ENCODE measurements at regions not wholly inside any gene's neighbourhood (a gene's known extent, or its start where the extent isn't known, plus 50 kb on each side); places are given as distances from the start of the nearest gene placed in this dataset.

GRCh38 chr2:9108210-9108967 is 98.2 kb upstream of the ASAP2 start:
- peak overlapping the region; percentile 9 for H3K18ac ChIP-seq (ENCODE audit: low read length)
- H3K14ac ChIP-seq (ENCODE audit: low read length), result no peak overlapping the region
- no peak overlapping the region for H3K4me3 ChIP-seq (ENCODE audit: low read length in 2 of 2)
- H2BK120ac ChIP-seq (ENCODE audit: low read depth, low read length), result no peak overlapping the region
- no peak overlapping the region for H3K4ac ChIP-seq (ENCODE audit: low read length)
- H3K4me1 ChIP-seq (ENCODE audit: control insufficient read depth in 2 of 2, insufficient read depth in 1 of 2, low read depth in 1 of 2, low read length in 2 of 2), result peaks cover 0 to 4% of the 10 kb centered on the region in 2 donors
- H2BK15ac ChIP-seq (ENCODE audit: low read length), result no peak overlapping the region
- no CpG with 5 or more reads among the region's 11 CpGs for WGBS, 2 donors (ENCODE audit: extremely low coverage in 2 of 2, insufficient read length in 2 of 2, insufficient replicate concordance in 1 of 2)
- peak overlapping the region; percentile 67 for H3K9ac ChIP-seq (ENCODE audit: low read depth, low read length, poor library complexity)
- no peak overlapping the region for H4K8ac ChIP-seq (ENCODE audit: low read depth, low read length)
- no peak overlapping the region for H2BK12ac ChIP-seq (ENCODE audit: low read length)
- H3K4me2 ChIP-seq (ENCODE audit: insufficient read depth, low read length, poor library complexity, severe bottlenecking), result no peak overlapping the region
- H3K9me3 ChIP-seq (replicated peaks in 1 of 2; ENCODE audit: control insufficient read depth in 2 of 2, insufficient read depth in 1 of 2, low read depth in 1 of 2, low read length in 2 of 2), result no peaks in the 10 kb centered on the region
- peaks cover 0 to 19% (median 5%) of the 10 kb centered on the region in 3 experiments for H3K27me3 ChIP-seq (ENCODE audit: control insufficient read depth in 3 of 3, insufficient read depth in 3 of 3, low read depth in 1 of 3, low read length in 3 of 3)
- H3K79me1 ChIP-seq (ENCODE audit: low read depth, low read length), result peaks cover 3% of the 10 kb centered on the region
- no peak overlapping the region for H4K91ac ChIP-seq (ENCODE audit: low read depth, low read length, poor library complexity)
- H3K27ac ChIP-seq (replicated peaks; ENCODE audit: low read length), result no peak overlapping the region
- DNase-seq (ENCODE audit: low spot score), result no peak
- H3K23ac ChIP-seq (ENCODE audit: low read depth, low read length, poor library complexity), result no peak overlapping the region
- no peak overlapping the region for H2AFZ ChIP-seq (ENCODE audit: low read length)
- no peak overlapping the region for H2BK5ac ChIP-seq (ENCODE audit: low read length)
- peak overlapping the region; percentile 73 for H2AK5ac ChIP-seq (ENCODE audit: low read depth, low read length)
- no peaks in the 10 kb centered on the region for H3K36me3 ChIP-seq (replicated peaks in 1 of 2; ENCODE audit: control insufficient read depth in 2 of 2, insufficient read depth in 2 of 2, low read length in 2 of 2)

GRCh38 chr2:9107168-9108025 is 99.2 kb upstream of the ASAP2 start:
- Histone ChIP-seq H3K36me3 (replicated peaks in 1 of 2; ENCODE audit: control insufficient read depth in 2 of 2, insufficient read depth in 2 of 2, low read length in 2 of 2) (no peaks in the 10 kb centered on the region), H3K4me2 (ENCODE audit: insufficient read depth, low read length, poor library complexity, severe bottlenecking) (no peak overlapping the region), H2BK15ac (ENCODE audit: low read length) (no peak overlapping the region), H3K4me1 (ENCODE audit: control insufficient read depth in 2 of 2, insufficient read depth in 1 of 2, low read depth in 1 of 2, low read length in 2 of 2) (peaks cover 0 to 10% of the 10 kb centered on the region in 2 donors), H3K27me3 (ENCODE audit: control insufficient read depth in 3 of 3, insufficient read depth in 3 of 3, low read depth in 1 of 3, low read length in 3 of 3) (peaks cover 0 to 29% (median 9%) of the 10 kb centered on the region in 3 experiments), H4K8ac (ENCODE audit: low read depth, low read length) (no peak overlapping the region), H3K79me1 (ENCODE audit: low read depth, low read length) (peaks cover 3% of the 10 kb centered on the region), H2AK5ac (ENCODE audit: low read depth, low read length) (peak overlapping the region; percentile 73), H3K18ac (ENCODE audit: low read length) (peak overlapping the region; percentile 28), H4K91ac (ENCODE audit: low read depth, low read length, poor library complexity) (no peak overlapping the region), H2BK5ac (ENCODE audit: low read length) (no peak overlapping the region), H2BK12ac (ENCODE audit: low read length) (no peak overlapping the region), H3K4me3 (ENCODE audit: low read length in 2 of 2) (no peak overlapping the region), H3K14ac (ENCODE audit: low read length) (no peak overlapping the region), H2AFZ (ENCODE audit: low read length) (no peak overlapping the region), H3K23ac (ENCODE audit: low read depth, low read length, poor library complexity) (no peak overlapping the region), H3K9me3 (replicated peaks in 1 of 2; ENCODE audit: control insufficient read depth in 2 of 2, insufficient read depth in 1 of 2, low read depth in 1 of 2, low read length in 2 of 2) (no peaks in the 10 kb centered on the region), H3K27ac (replicated peaks; ENCODE audit: low read length) (no peak overlapping the region), H3K4ac (ENCODE audit: low read length) (no peak overlapping the region), H3K9ac (ENCODE audit: low read depth, low read length, poor library complexity) (peak overlapping the region; percentile 67), H2BK120ac (ENCODE audit: low read depth, low read length) (no peak overlapping the region)
- DNase-seq (ENCODE audit: low spot score), result no peak
- WGBS, 2 donors (ENCODE audit: extremely low coverage in 2 of 2, insufficient read length in 2 of 2, insufficient replicate concordance in 1 of 2), result no CpG with 5 or more reads among the region's 16 CpGs

GRCh38 chr2:9106338-9107167 is 100.1 kb upstream of the ASAP2 start:
- peaks cover 0 to 31% (median 9%) of the 10 kb centered on the region in 3 experiments for H3K27me3 ChIP-seq (ENCODE audit: control insufficient read depth in 3 of 3, insufficient read depth in 3 of 3, low read depth in 1 of 3, low read length in 3 of 3)
- no peak overlapping the region for H3K27ac ChIP-seq (replicated peaks; ENCODE audit: low read length)
- no peak overlapping the region for H3K14ac ChIP-seq (ENCODE audit: low read length)
- no peaks in the 10 kb centered on the region for H3K36me3 ChIP-seq (replicated peaks in 1 of 2; ENCODE audit: control insufficient read depth in 2 of 2, insufficient read depth in 2 of 2, low read length in 2 of 2)
- no peak overlapping the region for H3K4me2 ChIP-seq (ENCODE audit: insufficient read depth, low read length, poor library complexity, severe bottlenecking)
- H3K79me1 ChIP-seq (ENCODE audit: low read depth, low read length), result peaks cover 3% of the 10 kb centered on the region
- H3K4me3 ChIP-seq (ENCODE audit: low read length in 2 of 2), result no peak overlapping the region
- H2BK15ac ChIP-seq (ENCODE audit: low read length), result no peak overlapping the region
- H3K9ac ChIP-seq (ENCODE audit: low read depth, low read length, poor library complexity), result peak overlapping the region; percentile 32
- no peak overlapping the region for H2BK12ac ChIP-seq (ENCODE audit: low read length)
- H2AFZ ChIP-seq (ENCODE audit: low read length), result no peak overlapping the region
- H2BK120ac ChIP-seq (ENCODE audit: low read depth, low read length), result no peak overlapping the region
- no peak overlapping the region for H4K91ac ChIP-seq (ENCODE audit: low read depth, low read length, poor library complexity)
- peaks cover 0 to 8% of the 10 kb centered on the region in 2 donors for H3K4me1 ChIP-seq (ENCODE audit: control insufficient read depth in 2 of 2, insufficient read depth in 1 of 2, low read depth in 1 of 2, low read length in 2 of 2)
- H3K23ac ChIP-seq (ENCODE audit: low read depth, low read length, poor library complexity), result no peak overlapping the region
- WGBS, 2 donors (ENCODE audit: extremely low coverage in 2 of 2, insufficient read length in 2 of 2, insufficient replicate concordance in 1 of 2), result no CpG with 5 or more reads among the region's 12 CpGs
- no peak overlapping the region for H4K8ac ChIP-seq (ENCODE audit: low read depth, low read length)
- H3K9me3 ChIP-seq (replicated peaks in 1 of 2; ENCODE audit: control insufficient read depth in 2 of 2, insufficient read depth in 1 of 2, low read depth in 1 of 2, low read length in 2 of 2), result no peaks in the 10 kb centered on the region
- no peak overlapping the region for H2BK5ac ChIP-seq (ENCODE audit: low read length)
- H2AK5ac ChIP-seq (ENCODE audit: low read depth, low read length), result no peak overlapping the region
- no peak for DNase-seq (ENCODE audit: low spot score)
- H3K4ac ChIP-seq (ENCODE audit: low read length), result no peak overlapping the region
- H3K18ac ChIP-seq (ENCODE audit: low read length), result no peak overlapping the region

Data from neuronal stem cell (in vitro differentiated cells).